Mucosa of rectum (tissue), 2 donors: ENCODE measurements at regions not wholly inside any gene's neighbourhood (a gene's known extent, or its start where the extent isn't known, plus 50 kb on each side); places are given as distances from the start of the nearest gene placed in this dataset.

Experiments
- H3K27ac ChIP-seq, 2 donors: one replicate each; pipeline ENCODE4 v1.7.0; 2013; ENCODE audit warnings: inconsistent platforms in 2 of 2, low read depth in 2 of 2, low read length in 2 of 2
- H3K27me3 ChIP-seq, 2 donors: one replicate each; pipeline ENCODE4 v1.7.0; 2013; ENCODE audit warnings: low read length in 2 of 2; ENCODE audit not compliant: control insufficient read depth in 2 of 2, insufficient read depth in 2 of 2
- H3K36me3 ChIP-seq, 2 donors: one replicate each; pipeline ENCODE4 v1.7.0; 2013; ENCODE audit warnings: low read length in 2 of 2; ENCODE audit not compliant: control insufficient read depth in 2 of 2, insufficient read depth in 2 of 2
- H3K4me1 ChIP-seq, 2 donors: one replicate each; pipeline ENCODE4 v1.7.0; 2013; ENCODE audit warnings: low read length in 2 of 2, mild to moderate bottlenecking in 1 of 2; ENCODE audit not compliant: control insufficient read depth in 2 of 2, insufficient read depth in 2 of 2
- H3K4me3 ChIP-seq, 2 donors: one replicate each; pipeline ENCODE4 v1.7.0; 2013; ENCODE audit warnings: low read length in 2 of 2
- H3K9ac ChIP-seq, 2 donors: one replicate each; pipeline ENCODE4 v1.7.0; 2013; ENCODE audit warnings: low read length in 2 of 2, low read depth in 1 of 2, mild to moderate bottlenecking in 1 of 2
- H3K9me3 ChIP-seq, 2 donors: one replicate each; pipeline ENCODE4 v1.7.0; 2013; ENCODE audit warnings: low read length in 2 of 2; ENCODE audit not compliant: control insufficient read depth in 2 of 2
- donor health status: healthy.
- donor health status: Normal muscosa, but diverticular disease.

GRCh38 chr9:87269296-87270176 lies 228.1 kb upstream of the DAPK1 start:
- Histone ChIP-seq H3K27ac (no peak overlapping the region), H3K4me1 (peaks cover 0 to 5% of the 10 kb centered on the region in 2 donors), H3K9ac (no peak overlapping the region), H3K4me3 (no peak overlapping the region), H3K9me3 (no peaks in the 10 kb centered on the region), H3K27me3 (no peaks in the 10 kb centered on the region), H3K36me3 (no peaks in the 10 kb centered on the region)

- no peak overlapping the region for H3K27ac ChIP-seq
- no peaks in the 10 kb centered on the region for H3K9me3 ChIP-seq
- H3K27me3 ChIP-seq: no peaks in the 10 kb centered on the region
- H3K4me1 ChIP-seq: peaks cover 0 to 5% of the 10 kb centered on the region in 2 donors
- no peaks in the 10 kb centered on the region for H3K36me3 ChIP-seq
- H3K9ac ChIP-seq: no peak overlapping the region
- H3K4me3 ChIP-seq: no peak overlapping the region
Measured at GRCh38 chr9:87270221-87270847, 227.3 kb upstream of the DAPK1 start.

GRCh38 chr9:87270848-87271234 lies 226.8 kb upstream of the DAPK1 start:
- no peak overlapping the region for H3K9ac ChIP-seq
- H3K36me3 ChIP-seq: no peaks in the 10 kb centered on the region
- H3K4me1 ChIP-seq: peaks cover 0 to 5% of the 10 kb centered on the region in 2 donors
- no peaks in the 10 kb centered on the region for H3K9me3 ChIP-seq
- H3K27me3 ChIP-seq: no peaks in the 10 kb centered on the region
- no peak overlapping the region for H3K4me3 ChIP-seq
- no peak overlapping the region for H3K27ac ChIP-seq

- H3K4me3 ChIP-seq: no peak overlapping the region
- H3K9me3 ChIP-seq: no peaks in the 10 kb centered on the region
- H3K4me1 ChIP-seq: peaks cover 0 to 5% of the 10 kb centered on the region in 2 donors
- H3K9ac ChIP-seq: no peak overlapping the region
- H3K27ac ChIP-seq: no peak overlapping the region
- no peaks in the 10 kb centered on the region for H3K27me3 ChIP-seq
- H3K36me3 ChIP-seq: no peaks in the 10 kb centered on the region
Measured at GRCh38 chr9:87271696-87272477, 225.8 kb upstream of the DAPK1 start.

GRCh38 chr9:87275047-87275725 lies 222.5 kb upstream of the DAPK1 start:
- H3K27ac ChIP-seq: no peak overlapping the region
- H3K27me3 ChIP-seq: no peaks in the 10 kb centered on the region
- peaks cover 0 to 5% of the 10 kb centered on the region in 2 donors for H3K4me1 ChIP-seq
- no peak overlapping the region for H3K4me3 ChIP-seq
- no peaks in the 10 kb centered on the region for H3K9me3 ChIP-seq
- H3K36me3 ChIP-seq: no peaks in the 10 kb centered on the region
- H3K9ac ChIP-seq: no peak overlapping the region

GRCh38 chr9:87276327-87276841 lies 221.3 kb upstream of the DAPK1 start:
- no peak overlapping the region for H3K27ac ChIP-seq
- H3K36me3 ChIP-seq: no peaks in the 10 kb centered on the region
- no peak overlapping the region for H3K9ac ChIP-seq
- H3K4me1 ChIP-seq: no peaks in the 10 kb centered on the region
- no peaks in the 10 kb centered on the region for H3K9me3 ChIP-seq
- H3K4me3 ChIP-seq: no peak overlapping the region
- H3K27me3 ChIP-seq: no peaks in the 10 kb centered on the region

GRCh38 chr9:87276851-87277261 lies 220.8 kb upstream of the DAPK1 start:
- no peaks in the 10 kb centered on the region for H3K9me3 ChIP-seq
- H3K4me1 ChIP-seq: no peaks in the 10 kb centered on the region
- H3K27me3 ChIP-seq: no peaks in the 10 kb centered on the region
- H3K27ac ChIP-seq: no peak overlapping the region
- no peak overlapping the region for H3K4me3 ChIP-seq
- no peaks in the 10 kb centered on the region for H3K36me3 ChIP-seq
- H3K9ac ChIP-seq: no peak overlapping the region

- H3K4me1 ChIP-seq: no peaks in the 10 kb centered on the region
- H3K9ac ChIP-seq: no peak overlapping the region
- H3K27ac ChIP-seq: no peak overlapping the region
- no peak overlapping the region for H3K4me3 ChIP-seq
- no peaks in the 10 kb centered on the region for H3K9me3 ChIP-seq
- no peaks in the 10 kb centered on the region for H3K36me3 ChIP-seq
- no peaks in the 10 kb centered on the region for H3K27me3 ChIP-seq
Measured at GRCh38 chr9:87277346-87277745, 220.3 kb upstream of the DAPK1 start.

GRCh38 chr9:87278971-87279733 lies 218.5 kb upstream of the DAPK1 start:
- no peaks in the 10 kb centered on the region for H3K36me3 ChIP-seq
- H3K4me1 ChIP-seq: no peaks in the 10 kb centered on the region
- H3K27ac ChIP-seq: no peak overlapping the region
- no peaks in the 10 kb centered on the region for H3K9me3 ChIP-seq
- no peak overlapping the region for H3K4me3 ChIP-seq
- no peaks in the 10 kb centered on the region for H3K27me3 ChIP-seq
- no peak overlapping the region for H3K9ac ChIP-seq
